ENCODE measurements at regions not wholly inside any gene's neighbourhood (a gene's known extent, or its start where the extent isn't known, plus 50 kb on each side); places are given as distances from the start of the nearest gene placed in this dataset.

- TF ChIP-seq ELK1 (IDR thresholded peaks at IDR 0.05; ENCODE audit: low read depth, low read length), result no peak
- no peak for TF ChIP-seq USF2 (IDR thresholded peaks at IDR 0.05)
- TF ChIP-seq MAX (IDR thresholded peaks at IDR 0.05), result no peak
These were observed 1280.5 kb upstream of the CDH2 start for GRCh38 chr18:29457316-29457889.
